ENCODE measurements at regions not wholly inside any gene's neighbourhood (a gene's known extent, or its start where the extent isn't known, plus 50 kb on each side); places are given as distances from the start of the nearest gene placed in this dataset.

GRCh38 chr2:188000189-188000588 is 291.5 kb upstream of the GULP1 start:
- H3K9me3 ChIP-seq (ENCODE audit: control insufficient read depth, insufficient read depth, low read length) = no peaks in the 10 kb centered on the region
- no peaks in the 10 kb centered on the region for H4K20me1 ChIP-seq (ENCODE audit: insufficient read depth, low read length)
- no peak overlapping the region for H4K5ac ChIP-seq (ENCODE audit: low read depth, low read length)
- no peak overlapping the region for H3K4me2 ChIP-seq (ENCODE audit: low read depth, low read length)
- no peaks in the 10 kb centered on the region; the same call in 1 of the 2 replicates for H3K27me3 ChIP-seq (ENCODE audit: control insufficient read depth, insufficient read depth, low read length)
- dilution Hi-C loops (cut with HindIII; ENCODE audit: low sequenced_read_pairs, unreplicated experiment) (no loop called here), intact Hi-C loops (cut with micrococcal nuclease) (no loop called here), in situ Hi-C loops (cut with MboI; ENCODE audit: low sequenced_read_pairs) (no loop called here)
- no peak for DNase-seq
- ATAC-seq (ENCODE audit: low read depth) = no peak
- no peak overlapping the region for H3K18ac ChIP-seq (ENCODE audit: low read depth, low read length)
- peaks cover 5% of the 10 kb centered on the region; the same call in 1 of the 2 replicates for H3K9me1 ChIP-seq (ENCODE audit: insufficient read depth, low read length)
- no peak overlapping the region for H3K27ac ChIP-seq (ENCODE audit: insufficient read depth, low read length)
- TF ChIP-seq FOS (IDR thresholded peaks at IDR 0.05; ENCODE audit: low read depth, low read length) (no peak), CTCF (conservative IDR thresholded peaks at IDR 0.05; ENCODE audit: low read depth, low read length) (no peak), RAD21 (IDR thresholded peaks at IDR 0.05; ENCODE audit: low read length) (no peak), RCOR1 (IDR thresholded peaks at IDR 0.05; ENCODE audit: insufficient replicate concordance, low read length) (no peak), POLR2A (IDR thresholded peaks at IDR 0.05; ENCODE audit: low read depth, low read length) (no peak), CHD1 (IDR thresholded peaks at IDR 0.05; ENCODE audit: low read depth, low read length) (no peak), MAZ (IDR thresholded peaks at IDR 0.05; ENCODE audit: borderline replicate concordance, low read depth, low read length) (no peak), NFE2L2 (IDR thresholded peaks at IDR 0.05; ENCODE audit: low read depth, low read length) (no peak), ELK1 (IDR thresholded peaks at IDR 0.05; ENCODE audit: borderline replicate concordance, low read depth, low read length) (no peak), BHLHE40 (IDR thresholded peaks at IDR 0.05; ENCODE audit: low read depth, low read length) (no peak), USF2 (IDR thresholded peaks at IDR 0.05; ENCODE audit: low read depth, low read length) (no peak)
- BruUV-seq (replicated peaks) = no TSS peak
- no peak overlapping the region for H3K23ac ChIP-seq (ENCODE audit: low read depth, low read length)
- H2BK5ac ChIP-seq (ENCODE audit: low read depth, low read length, poor library complexity, severe bottlenecking) = no peak overlapping the region
- H2AFZ ChIP-seq (replicated peaks; ENCODE audit: low read length, poor library complexity) = no peak overlapping the region
- no peak overlapping the region for H3K9ac ChIP-seq (ENCODE audit: low read depth, low read length)
- CTCF ChIA-PET = no interaction called here
- POLR2A ChIA-PET (ENCODE audit: unreplicated experiment) = no interaction called here
- H4K91ac ChIP-seq (ENCODE audit: insufficient read depth, low read depth, low read length) = no peak overlapping the region
- no peaks in the 10 kb centered on the region for H3K4me1 ChIP-seq (ENCODE audit: control insufficient read depth, insufficient read depth, low read length)
- H3K79me1 ChIP-seq (ENCODE audit: low read depth in 1 of 2, low read length in 2 of 2) = no peaks in the 10 kb centered on the region
- no peak overlapping the region for H2BK120ac ChIP-seq (ENCODE audit: low read depth, low read length)
- no peak overlapping the region for H2BK15ac ChIP-seq (ENCODE audit: low read depth, low read length)
- no CpG with 5 or more reads among the region's 2 CpGs for WGBS, 2 experiments (ENCODE audit: extremely low coverage in 2 of 2, insufficient read length in 1 of 2)
- no peaks in the 10 kb centered on the region for H3K36me3 ChIP-seq (ENCODE audit: control insufficient read depth, insufficient read depth, low read length)
- H3K4me3 ChIP-seq (ENCODE audit: insufficient read depth, low read depth, low read length) = no peak overlapping the region
- H3K4ac ChIP-seq (ENCODE audit: low read depth, low read length) = no peak overlapping the region
- no peak overlapping the region for H3K14ac ChIP-seq (replicated peaks; ENCODE audit: low read depth, low read length)
- no peak overlapping the region for H2BK20ac ChIP-seq (ENCODE audit: low read depth, low read length)
- no peak overlapping the region for H4K8ac ChIP-seq (ENCODE audit: low read depth in 2 of 2, low read length in 2 of 2)
- no peak overlapping the region for H3K56ac ChIP-seq (ENCODE audit: extremely low read depth, insufficient read depth, low read length)
- H2AK5ac ChIP-seq (ENCODE audit: low read depth, low read length) = no peak overlapping the region
- no peak overlapping the region for H2AK9ac ChIP-seq (replicated peaks; ENCODE audit: low read depth, low read length, poor library complexity)
